ENCODE measurements at regions not wholly inside any gene's neighbourhood (a gene's known extent, or its start where the extent isn't known, plus 50 kb on each side); places are given as distances from the start of the nearest gene placed in this dataset.

DNA sequence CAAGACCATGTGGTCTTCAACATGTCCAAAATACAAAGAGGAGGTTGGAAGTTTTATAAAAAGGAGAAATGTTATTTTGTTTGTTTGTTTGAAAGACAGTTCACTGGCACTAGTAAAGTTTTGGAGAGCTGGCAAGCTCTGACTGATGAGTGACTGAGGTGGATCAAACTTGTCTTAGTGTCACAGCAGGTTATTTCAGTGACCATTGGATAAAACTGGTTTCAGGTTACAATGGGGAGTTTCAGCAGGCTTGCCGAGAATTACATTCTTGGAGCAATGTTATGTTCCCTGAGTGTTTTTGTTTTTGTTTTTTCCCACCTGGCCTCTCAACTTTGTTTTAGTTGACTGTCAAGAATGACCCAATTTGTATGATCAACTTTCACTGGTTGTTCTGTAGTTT is 414.5 kb upstream of the ARHGEF26 start:
- TF ChIP-seq, protein P1, sequence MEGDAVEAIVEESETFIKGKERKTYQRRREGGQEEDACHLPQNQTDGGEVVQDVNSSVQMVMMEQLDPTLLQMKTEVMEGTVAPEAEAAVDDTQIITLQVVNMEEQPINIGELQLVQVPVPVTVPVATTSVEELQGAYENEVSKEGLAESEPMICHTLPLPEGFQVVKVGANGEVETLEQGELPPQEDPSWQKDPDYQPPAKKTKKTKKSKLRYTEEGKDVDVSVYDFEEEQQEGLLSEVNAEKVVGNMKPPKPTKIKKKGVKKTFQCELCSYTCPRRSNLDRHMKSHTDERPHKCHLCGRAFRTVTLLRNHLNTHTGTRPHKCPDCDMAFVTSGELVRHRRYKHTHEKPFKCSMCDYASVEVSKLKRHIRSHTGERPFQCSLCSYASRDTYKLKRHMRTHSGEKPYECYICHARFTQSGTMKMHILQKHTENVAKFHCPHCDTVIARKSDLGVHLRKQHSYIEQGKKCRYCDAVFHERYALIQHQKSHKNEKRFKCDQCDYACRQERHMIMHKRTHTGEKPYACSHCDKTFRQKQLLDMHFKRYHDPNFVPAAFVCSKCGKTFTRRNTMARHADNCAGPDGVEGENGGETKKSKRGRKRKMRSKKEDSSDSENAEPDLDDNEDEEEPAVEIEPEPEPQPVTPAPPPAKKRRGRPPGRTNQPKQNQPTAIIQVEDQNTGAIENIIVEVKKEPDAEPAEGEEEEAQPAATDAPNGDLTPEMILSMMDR (conservative IDR thresholded peaks at IDR 0.05; ENCODE audit: low read length), result no peak
- no peak for TF ChIP-seq EZH2phosphoT487 (IDR thresholded peaks at IDR 0.05; ENCODE audit: borderline replicate concordance, low read depth, low read length)
